ENCODE measurements at regions not wholly inside any gene's neighbourhood (a gene's known extent, or its start where the extent isn't known, plus 50 kb on each side); places are given as distances from the start of the nearest gene placed in this dataset.

DNA sequence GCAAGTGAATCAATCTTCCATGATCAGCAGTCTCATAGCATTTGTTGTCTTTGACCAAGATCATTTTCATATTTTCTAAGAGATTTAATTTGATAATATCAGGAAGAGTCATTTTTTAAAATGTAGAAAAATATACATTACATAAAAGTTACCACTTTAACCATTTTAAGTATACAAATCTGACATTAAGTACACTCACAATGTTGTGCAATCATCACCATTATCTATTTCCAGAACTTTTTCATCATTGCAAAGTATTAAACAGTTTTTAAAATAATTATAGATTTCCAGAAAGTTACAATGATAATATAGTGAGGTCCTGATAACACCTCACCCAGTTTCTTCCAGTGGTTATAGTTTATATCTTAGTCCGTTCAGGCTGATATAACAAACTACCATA, 222.5 kb upstream of the RHOBTB1 start:
- TF ChIP-seq ZNF24 (IDR thresholded peaks at IDR 0.05) (no peak), SETDB1 (CRISPR knock-in tag; IDR thresholded peaks at IDR 0.05; ENCODE audit: borderline replicate concordance) (no peak)
